ENCODE measurements at regions not wholly inside any gene's neighbourhood (a gene's known extent, or its start where the extent isn't known, plus 50 kb on each side); places are given as distances from the start of the nearest gene placed in this dataset. TPM values are rescaled to one million over a fixed set of nuclear protein-coding genes. Genes with fewer than 3 reads are reported as not detected.
"Not testable (repeated sequence)": the region's sequence is repeated elsewhere in the genome, so short reads cannot be mapped to it uniquely, and the experiment has no call there.

DNA sequence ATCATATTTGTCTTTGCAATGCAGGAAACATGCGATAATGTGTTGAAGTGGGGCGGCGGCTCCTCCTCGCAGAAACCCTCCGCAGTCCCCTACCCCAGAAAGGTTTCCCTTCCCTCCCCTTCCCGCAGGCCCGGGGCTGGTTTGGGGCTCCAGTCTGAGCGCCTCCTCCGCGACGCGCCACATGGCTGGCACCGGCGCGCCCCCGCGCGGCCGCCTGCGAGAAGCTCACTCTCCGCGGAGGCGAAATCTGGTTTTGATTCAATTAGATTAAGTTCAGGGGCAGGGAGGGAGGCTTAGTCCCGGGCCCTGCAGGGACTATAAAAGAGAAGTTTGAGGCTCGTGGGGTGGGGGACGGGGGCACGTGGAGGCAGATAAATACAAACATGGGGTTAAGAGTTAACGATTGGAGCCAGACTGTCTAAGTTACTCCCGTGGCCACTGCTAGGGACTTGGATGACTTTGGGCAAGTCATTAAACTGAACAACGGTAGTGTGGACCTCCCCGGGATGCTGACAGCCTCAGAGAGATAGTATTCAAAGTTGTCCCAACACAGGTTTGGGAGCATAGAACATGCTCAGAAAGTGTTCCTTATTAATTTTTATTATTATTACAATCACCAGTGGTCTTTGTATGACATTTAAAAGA is 69.4 kb downstream of the MSX2 start:
- DNase-seq (ENCODE audit: low spot score) = peak; percentile 71

DNA sequence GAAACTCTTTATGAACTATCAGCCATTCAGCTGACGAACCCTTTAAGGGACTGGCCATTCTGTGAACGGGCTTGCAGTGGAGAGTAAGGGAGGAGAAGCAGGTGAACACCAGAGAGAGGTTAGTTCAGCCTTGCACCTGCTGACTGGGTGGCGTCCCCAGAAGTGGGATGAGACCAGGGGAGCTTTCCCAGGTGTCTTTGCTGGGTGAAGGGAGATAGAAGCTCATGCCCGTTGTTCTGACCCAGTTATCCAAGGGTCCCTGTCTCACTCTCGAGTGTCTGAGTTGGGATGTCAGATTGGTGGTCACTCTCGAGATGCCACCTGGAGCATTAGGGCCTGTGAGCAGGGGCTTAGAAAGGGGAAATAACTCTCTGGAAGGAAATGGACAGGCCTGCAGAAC is 68.7 kb downstream of the MSX2 start:
- DNase-seq (ENCODE audit: low spot score) = no peak

GRCh38 chr5:174792265-174792664 is 67.9 kb downstream of the MSX2 start:
- not testable (repeated sequence) for DNase-seq (ENCODE audit: low spot score)

DNA sequence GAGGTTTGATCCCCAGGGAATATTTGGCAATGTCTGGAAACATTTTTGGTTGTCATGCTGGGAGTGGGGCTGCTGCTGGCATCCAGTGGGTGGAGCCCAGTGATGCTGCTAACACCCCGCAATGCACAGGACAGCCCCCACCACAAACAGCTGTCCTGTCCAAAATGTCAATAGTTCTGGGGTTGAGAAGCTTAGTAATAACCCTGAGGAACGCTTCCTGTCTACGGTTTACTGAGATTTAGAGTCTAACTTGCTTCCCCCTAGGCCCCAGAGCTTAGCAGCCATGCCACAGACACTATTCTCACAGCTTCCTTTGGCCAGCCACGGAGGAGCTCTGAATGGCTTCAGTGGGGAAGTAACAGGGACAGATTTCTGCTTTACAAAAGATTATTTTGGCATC is 66.5 kb downstream of the MSX2 start:
- DNase-seq (ENCODE audit: low spot score) = no peak

GRCh38 chr5:174789596-174789995 is 65.2 kb downstream of the MSX2 start:
- no peak for DNase-seq (ENCODE audit: low spot score)

DNA sequence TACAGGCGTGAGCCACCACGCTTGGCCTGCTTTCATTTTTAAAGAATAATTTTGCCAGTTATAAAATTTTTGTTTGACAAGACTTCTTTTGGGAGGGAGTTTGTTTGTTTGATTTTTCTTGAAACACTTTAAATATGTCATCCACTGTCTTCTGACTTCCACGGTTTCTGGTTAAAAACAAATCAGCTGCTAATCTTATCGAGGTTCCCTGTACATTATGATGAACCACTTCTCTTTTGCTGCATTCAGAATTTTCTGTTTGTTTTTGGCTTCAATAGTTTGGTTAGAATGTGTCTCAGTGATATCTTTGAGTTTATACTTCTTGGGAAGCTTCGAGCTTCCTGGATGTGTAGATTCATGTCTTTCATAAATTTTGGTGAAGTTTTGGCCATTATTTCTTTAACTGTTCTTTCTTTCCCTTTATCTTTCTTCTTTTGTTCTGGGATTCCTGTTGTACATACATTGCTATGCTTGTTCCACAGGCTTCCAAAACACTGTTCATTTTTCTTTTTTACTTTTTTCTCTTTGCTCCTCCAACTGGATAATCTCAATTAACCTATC is 60.8 kb downstream of the MSX2 start:
- DNase-seq (ENCODE audit: low spot score) = no peak

Small RNA genes lying in the stretch of these regions (small RNA-seq; reads per million reads assigned to genes)
- not detected for gene AC008413.1
